ENCODE measurements at regions not wholly inside any gene's neighbourhood (a gene's known extent, or its start where the extent isn't known, plus 50 kb on each side); places are given as distances from the start of the nearest gene placed in this dataset.
"Not testable (repeated sequence)": the region's sequence is repeated elsewhere in the genome, so short reads cannot be mapped to it uniquely, and the experiment has no call there.

GRCh38 chr12:73158341-73158740 is 886.2 kb downstream of the TRHDE start:
- no peak for DNase-seq (ENCODE audit: low spot score)
- intact Hi-C loops (cut with DNase I): no loop called here

GRCh38 chr12:73159954-73160353 is 887.8 kb downstream of the TRHDE start:
- intact Hi-C loops (cut with DNase I): no loop called here
- no peak for DNase-seq (ENCODE audit: low spot score)

GRCh38 chr12:73161970-73162369 is 889.8 kb downstream of the TRHDE start:
- intact Hi-C loops (cut with DNase I): no loop called here
- DNase-seq (ENCODE audit: low spot score): no peak

GRCh38 chr12:73180734-73181133 is 908.6 kb downstream of the TRHDE start:
- intact Hi-C loops (cut with DNase I): no loop called here

GRCh38 chr12:73181244-73181643 is 909.1 kb downstream of the TRHDE start:
- DNase-seq (ENCODE audit: low spot score): no peak
- intact Hi-C loops (cut with DNase I): no loop called here

More at GRCh38 chr12:73180734-73181133, 908.6 kb downstream of the TRHDE start:
- no peak for DNase-seq (ENCODE audit: low spot score)

GRCh38 chr12:73185403-73185802 is 913.2 kb downstream of the TRHDE start:
- intact Hi-C loops (cut with DNase I): no loop called here

GRCh38 chr12:73186272-73186671 is 914.1 kb downstream of the TRHDE start:
- intact Hi-C loops (cut with DNase I): no loop called here
- DNase-seq (ENCODE audit: low spot score): no peak

More at GRCh38 chr12:73185403-73185802, 913.2 kb downstream of the TRHDE start:
- no peak for DNase-seq (ENCODE audit: low spot score)

GRCh38 chr12:73187765-73188164 is 915.6 kb downstream of the TRHDE start:
- no peak for DNase-seq (ENCODE audit: low spot score)
- intact Hi-C loops (cut with DNase I): no loop called here

GRCh38 chr12:73210548-73211204 is 938.5 kb downstream of the TRHDE start:
- intact Hi-C loops (cut with DNase I): no loop called here
- DNase-seq (ENCODE audit: low spot score): no peak

- intact Hi-C loops (cut with DNase I): no loop called here
- DNase-seq (ENCODE audit: low spot score): no peak
Observed at GRCh38 chr12:73220951-73221350, 948.8 kb downstream of the TRHDE start.

- no peak for DNase-seq (ENCODE audit: low spot score)
- intact Hi-C loops (cut with DNase I): no loop called here
Observed at GRCh38 chr12:73221398-73221797, 949.2 kb downstream of the TRHDE start.

GRCh38 chr12:73221836-73222235 is 949.7 kb downstream of the TRHDE start:
- intact Hi-C loops (cut with DNase I): no loop called here
- no peak for DNase-seq (ENCODE audit: low spot score)

- intact Hi-C loops (cut with DNase I): no loop called here
- DNase-seq (ENCODE audit: low spot score): no peak
Observed at GRCh38 chr12:73225371-73225937, 953.3 kb downstream of the TRHDE start.

- no peak for DNase-seq (ENCODE audit: low spot score)
- intact Hi-C loops (cut with DNase I): no loop called here
Observed at GRCh38 chr12:73225941-73226340, 953.8 kb downstream of the TRHDE start.

- DNase-seq (ENCODE audit: low spot score): no peak
- intact Hi-C loops (cut with DNase I): no loop called here
Observed at GRCh38 chr12:73226593-73226992, 954.4 kb downstream of the TRHDE start.

GRCh38 chr12:73228828-73229227 is 956.7 kb downstream of the TRHDE start:
- DNase-seq (ENCODE audit: low spot score); intact Hi-C loops (cut with DNase I): not testable (repeated sequence)

GRCh38 chr12:73235387-73235786 is 963.2 kb downstream of the TRHDE start:
- peak; percentile 42 for DNase-seq (ENCODE audit: low spot score)
- intact Hi-C loops (cut with DNase I): no loop called here

GRCh38 chr12:73240110-73240509 is 967.9 kb downstream of the TRHDE start:
- DNase-seq (ENCODE audit: low spot score): no peak
- intact Hi-C loops (cut with DNase I): no loop called here

- DNase-seq (ENCODE audit: low spot score): no peak
- intact Hi-C loops (cut with DNase I): no loop called here
Observed at GRCh38 chr12:73262788-73263381, 990.7 kb downstream of the TRHDE start.

GRCh38 chr12:73266206-73266605 is 994.0 kb downstream of the TRHDE start:
- intact Hi-C loops (cut with DNase I): no loop called here
- DNase-seq (ENCODE audit: low spot score): no peak

- DNase-seq (ENCODE audit: low spot score): no peak
- intact Hi-C loops (cut with DNase I): no loop called here
Observed at GRCh38 chr12:73274976-73275375, 1002.8 kb downstream of the TRHDE start.

All from posterior vena cava (tissue), 2 donors.